KMS-11 (cell line): ENCODE measurements at regions not wholly inside any gene's neighbourhood (a gene's known extent, or its start where the extent isn't known, plus 50 kb on each side); places are given as distances from the start of the nearest gene placed in this dataset.

Source experiments
- H2AFZ ChIP-seq: fragments of 200-600 bp; sonication (generic); 2 replicates; pipeline ENCODE4 v1.6.1; 2016; ENCODE audit warnings: antibody characterized with exemption, mixed run types, low read depth
- H3K27ac ChIP-seq: fragments of 200-600 bp; sonication (generic); 2 replicates; pipeline ENCODE4 v1.6.1; 2016; ENCODE audit warnings: mild to moderate bottlenecking, mixed run types
- H3K27me3 ChIP-seq: fragments of 200-600 bp; sonication (generic); 2 replicates; pipeline ENCODE4 v1.6.1; 2017; ENCODE audit warnings: mild to moderate bottlenecking, low read depth, mixed run types, moderate library complexity; ENCODE audit not compliant: insufficient read depth
- H3K36me3 ChIP-seq: fragments of 200-600 bp; sonication (generic); 2 replicates; pipeline ENCODE4 v1.6.1; 2017; ENCODE audit warnings: mild to moderate bottlenecking, mixed run types; ENCODE audit not compliant: insufficient read depth
- H3K4me1 ChIP-seq: fragments of 200-600 bp; sonication (generic); 2 replicates; pipeline ENCODE4 v1.6.1; 2016; ENCODE audit warnings: mild to moderate bottlenecking, low read depth, mixed run types; ENCODE audit not compliant: poor library complexity, severe bottlenecking
- H3K4me2 ChIP-seq: fragments of 200-600 bp; sonication (generic); 2 replicates; pipeline ENCODE4 v1.7.0; 2016; ENCODE audit warnings: mild to moderate bottlenecking, mixed run types
- H3K4me3 ChIP-seq: fragments of 200-600 bp; sonication (generic); IDR thresholded peaks from 2 replicates; pipeline ENCODE4 v1.6.1; 2017; ENCODE audit warnings: low read depth, low read length, mixed read lengths; ENCODE audit not compliant: insufficient read depth
- H3K79me2 ChIP-seq: fragments of 200-600 bp; sonication (generic); 2 replicates; pipeline ENCODE4 v1.6.1; 2016; ENCODE audit warnings: low read depth, mixed run types; ENCODE audit not compliant: insufficient read depth
- H3K9ac ChIP-seq: fragments of 200-600 bp; sonication (generic); 2 replicates; pipeline ENCODE4 v1.6.1; 2016; ENCODE audit warnings: mild to moderate bottlenecking, mixed run types
- H4K20me1 ChIP-seq: fragments of 200-600 bp; sonication (generic); 2 replicates; pipeline ENCODE4 v1.6.1; 2016; ENCODE audit warnings: mild to moderate bottlenecking, mixed run types; ENCODE audit not compliant: insufficient read depth
- TF ChIP-seq, protein P1 (sequence below): fragments of 200-600 bp; sonication (generic); conservative IDR thresholded peaks from 2 replicates; pipeline ENCODE4 v1.6.1; 2017; ENCODE audit warnings: low read depth, mild to moderate bottlenecking, antibody characterized with exemption, low read length, moderate library complexity, mixed read lengths

- H3K27ac ChIP-seq, result no peak overlapping the region
- TF ChIP-seq, protein P1, sequence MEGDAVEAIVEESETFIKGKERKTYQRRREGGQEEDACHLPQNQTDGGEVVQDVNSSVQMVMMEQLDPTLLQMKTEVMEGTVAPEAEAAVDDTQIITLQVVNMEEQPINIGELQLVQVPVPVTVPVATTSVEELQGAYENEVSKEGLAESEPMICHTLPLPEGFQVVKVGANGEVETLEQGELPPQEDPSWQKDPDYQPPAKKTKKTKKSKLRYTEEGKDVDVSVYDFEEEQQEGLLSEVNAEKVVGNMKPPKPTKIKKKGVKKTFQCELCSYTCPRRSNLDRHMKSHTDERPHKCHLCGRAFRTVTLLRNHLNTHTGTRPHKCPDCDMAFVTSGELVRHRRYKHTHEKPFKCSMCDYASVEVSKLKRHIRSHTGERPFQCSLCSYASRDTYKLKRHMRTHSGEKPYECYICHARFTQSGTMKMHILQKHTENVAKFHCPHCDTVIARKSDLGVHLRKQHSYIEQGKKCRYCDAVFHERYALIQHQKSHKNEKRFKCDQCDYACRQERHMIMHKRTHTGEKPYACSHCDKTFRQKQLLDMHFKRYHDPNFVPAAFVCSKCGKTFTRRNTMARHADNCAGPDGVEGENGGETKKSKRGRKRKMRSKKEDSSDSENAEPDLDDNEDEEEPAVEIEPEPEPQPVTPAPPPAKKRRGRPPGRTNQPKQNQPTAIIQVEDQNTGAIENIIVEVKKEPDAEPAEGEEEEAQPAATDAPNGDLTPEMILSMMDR, result no peak
- no peaks in the 10 kb centered on the region for H3K4me1 ChIP-seq
- H2AFZ ChIP-seq, result no peak overlapping the region
- H4K20me1 ChIP-seq, result no peaks in the 10 kb centered on the region
- no peak overlapping the region for H3K4me3 ChIP-seq
- no peak overlapping the region for H3K9ac ChIP-seq
- no peak overlapping the region for H3K4me2 ChIP-seq
- H3K27me3 ChIP-seq, result no peaks in the 10 kb centered on the region
- no peaks in the 10 kb centered on the region for H3K79me2 ChIP-seq
- no peaks in the 10 kb centered on the region for H3K36me3 ChIP-seq
Observed at GRCh38 chr18:46297621-46298020, 193.4 kb downstream of the HAUS1 start.

- Histone ChIP-seq H3K27me3 (no peaks in the 10 kb centered on the region), H3K4me2 (no peak overlapping the region), H3K36me3 (no peaks in the 10 kb centered on the region), H3K4me1 (no peaks in the 10 kb centered on the region), H4K20me1 (no peaks in the 10 kb centered on the region), H3K79me2 (no peaks in the 10 kb centered on the region), H3K27ac (no peak overlapping the region), H2AFZ (no peak overlapping the region), H3K4me3 (no peak overlapping the region), H3K9ac (no peak overlapping the region)
- TF ChIP-seq, protein P1, result no peak
Observed at GRCh38 chr18:46298511-46298910, 194.3 kb downstream of the HAUS1 start.

GRCh38 chr18:46299465-46300008 is 195.4 kb downstream of the HAUS1 start:
- Histone ChIP-seq H3K9ac (no peak overlapping the region), H3K27ac (no peak overlapping the region), H3K79me2 (no peaks in the 10 kb centered on the region), H4K20me1 (no peaks in the 10 kb centered on the region), H3K36me3 (no peaks in the 10 kb centered on the region), H3K27me3 (no peaks in the 10 kb centered on the region), H3K4me1 (no peaks in the 10 kb centered on the region), H2AFZ (no peak overlapping the region), H3K4me3 (no peak overlapping the region), H3K4me2 (no peak overlapping the region)
- TF ChIP-seq, protein P1, result no peak

- no peaks in the 10 kb centered on the region for H3K27me3 ChIP-seq
- TF ChIP-seq, protein P1, result no peak
- H3K36me3 ChIP-seq, result no peaks in the 10 kb centered on the region
- H3K9ac ChIP-seq, result no peak overlapping the region
- no peak overlapping the region for H3K4me3 ChIP-seq
- H3K4me2 ChIP-seq, result no peak overlapping the region
- H3K27ac ChIP-seq, result no peak overlapping the region
- H4K20me1 ChIP-seq, result no peaks in the 10 kb centered on the region
- no peaks in the 10 kb centered on the region for H3K4me1 ChIP-seq
- no peak overlapping the region for H2AFZ ChIP-seq
- H3K79me2 ChIP-seq, result no peaks in the 10 kb centered on the region
Observed at GRCh38 chr18:46301081-46301480, 196.9 kb downstream of the HAUS1 start.

DNA sequence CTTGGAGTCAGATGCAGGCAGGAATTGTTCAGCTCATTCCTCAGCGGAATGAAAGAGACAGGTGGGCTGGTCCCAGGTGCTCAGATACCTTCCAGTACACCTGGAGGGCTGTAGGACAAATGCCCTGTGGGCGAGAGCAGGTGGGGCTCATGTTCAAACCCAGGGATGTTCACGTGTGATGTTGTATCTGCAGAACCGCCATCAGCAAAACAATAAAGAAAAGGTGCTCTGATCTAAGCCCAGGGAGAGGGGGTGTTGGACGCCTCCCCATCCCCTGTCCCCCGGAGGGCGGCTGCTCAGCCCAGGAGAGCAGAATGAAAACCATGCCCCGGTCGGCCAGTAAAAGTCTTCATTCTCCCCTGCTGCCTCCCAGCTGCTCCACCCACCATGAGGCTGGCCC is 197.4 kb downstream of the HAUS1 start:
- H2AFZ ChIP-seq, result no peak overlapping the region
- H3K79me2 ChIP-seq, result no peaks in the 10 kb centered on the region
- no peak overlapping the region for H3K27ac ChIP-seq
- no peak overlapping the region for H3K4me3 ChIP-seq
- no peaks in the 10 kb centered on the region for H4K20me1 ChIP-seq
- TF ChIP-seq, protein P1, result no peak
- H3K4me2 ChIP-seq, result no peak overlapping the region
- no peaks in the 10 kb centered on the region for H3K4me1 ChIP-seq
- no peaks in the 10 kb centered on the region for H3K27me3 ChIP-seq
- H3K36me3 ChIP-seq, result no peaks in the 10 kb centered on the region
- no peak overlapping the region for H3K9ac ChIP-seq
